ENCODE measurements at regions not wholly inside any gene's neighbourhood (a gene's known extent, or its start where the extent isn't known, plus 50 kb on each side); places are given as distances from the start of the nearest gene placed in this dataset.

DNA sequence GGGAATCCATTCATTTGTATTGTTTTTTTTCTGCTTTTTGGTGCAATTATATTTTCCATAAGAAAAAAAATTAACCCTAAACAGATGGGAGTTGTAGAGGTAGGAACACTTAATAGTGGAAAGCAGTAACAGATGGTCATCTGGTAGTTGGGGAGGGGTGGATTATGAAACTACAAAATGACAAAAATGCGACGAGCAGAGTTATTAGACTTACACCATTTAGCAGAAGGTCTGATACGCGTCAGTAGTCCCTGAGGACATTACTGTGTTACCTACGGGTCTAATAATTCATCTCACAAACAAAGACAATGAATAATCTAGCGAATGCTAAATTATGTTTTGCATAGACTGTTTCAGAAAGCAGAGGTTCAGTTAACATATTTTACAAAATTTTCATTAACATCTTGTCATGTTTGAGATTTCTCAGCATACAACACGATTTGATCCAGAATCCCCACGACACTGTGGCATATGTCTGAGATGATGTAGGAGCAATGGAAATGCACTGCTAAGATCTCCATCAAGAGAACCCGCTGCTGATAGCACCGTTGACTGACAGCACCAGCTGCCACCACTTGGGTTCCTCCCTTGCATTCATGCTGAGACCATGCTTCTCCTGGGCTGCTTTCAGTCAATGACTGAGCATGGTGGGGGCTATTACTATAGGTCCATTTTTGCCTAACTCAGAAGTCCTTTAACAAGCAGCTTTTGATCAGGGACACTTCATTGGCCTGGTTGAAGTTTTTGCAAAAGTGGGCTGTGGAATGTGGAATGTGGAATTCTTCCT lies 182.2 kb upstream of the CPHXL start:
- TF ChIP-seq, protein P1, sequence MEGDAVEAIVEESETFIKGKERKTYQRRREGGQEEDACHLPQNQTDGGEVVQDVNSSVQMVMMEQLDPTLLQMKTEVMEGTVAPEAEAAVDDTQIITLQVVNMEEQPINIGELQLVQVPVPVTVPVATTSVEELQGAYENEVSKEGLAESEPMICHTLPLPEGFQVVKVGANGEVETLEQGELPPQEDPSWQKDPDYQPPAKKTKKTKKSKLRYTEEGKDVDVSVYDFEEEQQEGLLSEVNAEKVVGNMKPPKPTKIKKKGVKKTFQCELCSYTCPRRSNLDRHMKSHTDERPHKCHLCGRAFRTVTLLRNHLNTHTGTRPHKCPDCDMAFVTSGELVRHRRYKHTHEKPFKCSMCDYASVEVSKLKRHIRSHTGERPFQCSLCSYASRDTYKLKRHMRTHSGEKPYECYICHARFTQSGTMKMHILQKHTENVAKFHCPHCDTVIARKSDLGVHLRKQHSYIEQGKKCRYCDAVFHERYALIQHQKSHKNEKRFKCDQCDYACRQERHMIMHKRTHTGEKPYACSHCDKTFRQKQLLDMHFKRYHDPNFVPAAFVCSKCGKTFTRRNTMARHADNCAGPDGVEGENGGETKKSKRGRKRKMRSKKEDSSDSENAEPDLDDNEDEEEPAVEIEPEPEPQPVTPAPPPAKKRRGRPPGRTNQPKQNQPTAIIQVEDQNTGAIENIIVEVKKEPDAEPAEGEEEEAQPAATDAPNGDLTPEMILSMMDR (IDR thresholded peaks at IDR 0.05; ENCODE audit: low read depth, low read length, missing control alignments) = no peak
- no peak for DNase-seq
- Histone ChIP-seq H3K4me3 (ENCODE audit: low read depth, low read length) (no peak overlapping the region), H3K27ac (no peak overlapping the region), H3K27me3 (replicated peaks) (no peaks in the 10 kb centered on the region), H3K36me3 (replicated peaks) (no peaks in the 10 kb centered on the region)
- in situ Hi-C loops (cut with HindIII; ENCODE audit: low pct_ligation_motif_present, low sequenced_read_pairs) = no loop called here

DNA sequence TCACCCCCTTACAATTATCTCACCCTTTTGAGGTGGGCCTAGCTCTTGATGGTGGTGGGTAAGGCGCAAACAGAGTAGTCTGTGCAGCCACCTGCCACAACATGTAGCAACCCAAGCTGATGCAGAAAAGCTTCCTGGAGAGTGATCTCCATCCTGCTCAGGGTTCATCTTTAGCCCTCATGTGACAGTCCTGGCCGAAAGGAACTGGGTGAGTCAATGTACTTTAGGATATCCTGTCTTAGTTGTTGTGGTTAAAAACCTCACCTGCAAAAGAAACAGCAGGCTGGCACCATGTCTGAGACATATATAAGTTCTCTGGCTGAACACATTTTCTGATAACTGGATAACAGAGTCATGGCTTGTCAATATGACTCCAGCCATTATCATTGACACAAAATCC lies 183.5 kb upstream of the CPHXL start:
- no peaks in the 10 kb centered on the region for H3K27me3 ChIP-seq (replicated peaks)
- H3K36me3 ChIP-seq (replicated peaks) = no peaks in the 10 kb centered on the region
- no peak overlapping the region for H3K27ac ChIP-seq
- in situ Hi-C loops (cut with HindIII; ENCODE audit: low pct_ligation_motif_present, low sequenced_read_pairs) = no loop called here
- TF ChIP-seq, protein P1 (IDR thresholded peaks at IDR 0.05; ENCODE audit: low read depth, low read length, missing control alignments) = no peak
- H3K4me3 ChIP-seq (ENCODE audit: low read depth, low read length) = no peak overlapping the region
- DNase-seq = no peak

- no peak for DNase-seq
- Histone ChIP-seq H3K4me3 (ENCODE audit: low read depth, low read length) (no peak overlapping the region), H3K27ac (no peak overlapping the region), H3K27me3 (replicated peaks) (no peaks in the 10 kb centered on the region), H3K36me3 (replicated peaks) (no peaks in the 10 kb centered on the region)
- TF ChIP-seq, protein P1 (IDR thresholded peaks at IDR 0.05; ENCODE audit: low read depth, low read length, missing control alignments) = no peak
- in situ Hi-C loops (cut with HindIII; ENCODE audit: low pct_ligation_motif_present, low sequenced_read_pairs) = no loop called here
These were observed 185.6 kb upstream of the CPHXL start for GRCh38 chr16:75911896-75912295.

DNA sequence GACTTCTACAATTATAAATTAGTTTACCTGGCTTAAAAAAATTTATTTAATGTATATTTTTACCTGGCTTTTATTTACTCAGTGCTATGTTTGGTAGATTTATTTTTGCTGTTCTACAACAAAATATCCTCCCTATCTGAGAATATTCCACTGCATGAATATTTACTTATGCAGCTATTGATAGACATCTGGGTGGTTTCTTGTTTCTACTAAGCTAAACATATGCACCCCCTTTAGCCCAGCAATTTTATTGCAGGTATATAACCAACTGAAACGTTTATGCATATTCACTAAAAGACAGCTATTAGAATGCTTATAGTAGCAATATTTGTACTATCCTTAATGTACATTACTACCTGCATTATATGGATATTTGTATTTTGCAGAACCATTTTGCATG lies 187.7 kb upstream of the CPHXL start:
- TF ChIP-seq, protein P1 (IDR thresholded peaks at IDR 0.05; ENCODE audit: low read depth, low read length, missing control alignments) = no peak
- no peak for DNase-seq
- H3K27ac ChIP-seq = no peak overlapping the region
- H3K27me3 ChIP-seq (replicated peaks) = no peaks in the 10 kb centered on the region
- no peak overlapping the region for H3K4me3 ChIP-seq (ENCODE audit: low read depth, low read length)
- in situ Hi-C loops (cut with HindIII; ENCODE audit: low pct_ligation_motif_present, low sequenced_read_pairs) = no loop called here
- H3K36me3 ChIP-seq (replicated peaks) = no peaks in the 10 kb centered on the region

- H3K36me3 ChIP-seq (replicated peaks) = no peaks in the 10 kb centered on the region
- no peak for DNase-seq
- in situ Hi-C loops (cut with HindIII; ENCODE audit: low pct_ligation_motif_present, low sequenced_read_pairs) = no loop called here
- TF ChIP-seq, protein P1 (IDR thresholded peaks at IDR 0.05; ENCODE audit: low read depth, low read length, missing control alignments) = no peak
- no peaks in the 10 kb centered on the region for H3K27me3 ChIP-seq (replicated peaks)
- no peak overlapping the region for H3K27ac ChIP-seq
- H3K4me3 ChIP-seq (ENCODE audit: low read depth, low read length) = no peak overlapping the region
These were observed 190.2 kb upstream of the CPHXL start for GRCh38 chr16:75916451-75916850.

- H3K4me3 ChIP-seq (ENCODE audit: low read depth, low read length) = no peak overlapping the region
- H3K36me3 ChIP-seq (replicated peaks) = no peaks in the 10 kb centered on the region
- no peak overlapping the region for H3K27ac ChIP-seq
- TF ChIP-seq, protein P1 (IDR thresholded peaks at IDR 0.05; ENCODE audit: low read depth, low read length, missing control alignments) = no peak
- no peak for DNase-seq
- in situ Hi-C loops (cut with HindIII; ENCODE audit: low pct_ligation_motif_present, low sequenced_read_pairs) = no loop called here
- H3K27me3 ChIP-seq (replicated peaks) = no peaks in the 10 kb centered on the region
These were observed 191.8 kb upstream of the CPHXL start for GRCh38 chr16:75918109-75918508.

Measured in brain microvascular endothelial cell (primary cell).